Mucosa of descending colon (tissue), 3 donors: ENCODE measurements at regions not wholly inside any gene's neighbourhood (a gene's known extent, or its start where the extent isn't known, plus 50 kb on each side); places are given as distances from the start of the nearest gene placed in this dataset.

Experiments used
- ATAC-seq: fragments of 200-7000 bp; cut with Tn5 transposase; one replicate; pipeline ENCODE4 v1.9.1; 2020; ENCODE audit warnings: mild to moderate bottlenecking, moderate library complexity
- DNase-seq, 3 donors: peaks; one replicate each; pipeline ENCODE4 v3.0.0-alpha.2; 2020
- H3K36me3 ChIP-seq: fragments of 200-600 bp; one replicate; pipeline ENCODE4 v1.8.0; 2021; ENCODE audit warnings: low read depth, mild to moderate bottlenecking
- H3K4me1 ChIP-seq: fragments of 200-600 bp; one replicate; pipeline ENCODE4 v1.8.0; 2021; ENCODE audit warnings: low read depth, mild to moderate bottlenecking
- H3K4me3 ChIP-seq: fragments of 200-600 bp; one replicate; pipeline ENCODE4 v1.8.0; 2021; ENCODE audit warnings: mild to moderate bottlenecking
- H3K9me3 ChIP-seq: fragments of 200-600 bp; one replicate; pipeline ENCODE4 v1.8.0; 2021; ENCODE audit warnings: mild to moderate bottlenecking
- intact Hi-C, 2 donors: fragments of 100-400 bp; cut with DNase I in 1 of 2; cut with micrococcal nuclease in 1 of 2; formaldehyde crosslinking; loops; one replicate each; pipeline versions ENCODE4 v1.11.0 to v1.11.1; 2022; cut with DNase I, micrococcal nuclease
- TF ChIP-seq, protein P1 (sequence below): fragments of 200-600 bp; IDR thresholded peaks from one replicate; pipeline ENCODE4 v1.8.0; 2022; ENCODE audit warnings: antibody characterized with exemption, mild to moderate bottlenecking
- donor health status: DM: no; HTN: no; CAD: no; lungs with moderate emphysema.
- donor health status: DM: no; HTN: no; CAD: no.
- donor health status: DM: no; HTN: yes; CAD: no.

DNA sequence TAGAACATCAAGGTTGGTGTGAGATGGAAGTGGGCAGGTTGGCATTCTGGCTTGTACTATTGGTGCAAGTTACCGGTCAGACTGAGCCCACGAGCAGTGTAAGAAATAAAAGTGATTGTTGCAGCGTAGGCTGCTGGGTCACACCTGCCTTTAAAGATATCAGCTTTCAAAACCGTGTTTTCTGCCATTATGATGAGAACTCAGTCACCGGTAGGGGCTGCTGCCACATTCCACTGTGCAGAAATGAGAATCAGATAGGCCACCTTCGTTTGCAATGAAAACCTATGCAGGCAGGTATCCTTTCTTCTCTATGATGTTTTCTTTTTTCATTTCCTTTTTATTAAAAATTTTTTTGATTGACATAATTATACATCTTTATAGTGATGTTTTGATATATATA is 168.5 kb downstream of the MYLK4 start:
- TF ChIP-seq, protein P1, sequence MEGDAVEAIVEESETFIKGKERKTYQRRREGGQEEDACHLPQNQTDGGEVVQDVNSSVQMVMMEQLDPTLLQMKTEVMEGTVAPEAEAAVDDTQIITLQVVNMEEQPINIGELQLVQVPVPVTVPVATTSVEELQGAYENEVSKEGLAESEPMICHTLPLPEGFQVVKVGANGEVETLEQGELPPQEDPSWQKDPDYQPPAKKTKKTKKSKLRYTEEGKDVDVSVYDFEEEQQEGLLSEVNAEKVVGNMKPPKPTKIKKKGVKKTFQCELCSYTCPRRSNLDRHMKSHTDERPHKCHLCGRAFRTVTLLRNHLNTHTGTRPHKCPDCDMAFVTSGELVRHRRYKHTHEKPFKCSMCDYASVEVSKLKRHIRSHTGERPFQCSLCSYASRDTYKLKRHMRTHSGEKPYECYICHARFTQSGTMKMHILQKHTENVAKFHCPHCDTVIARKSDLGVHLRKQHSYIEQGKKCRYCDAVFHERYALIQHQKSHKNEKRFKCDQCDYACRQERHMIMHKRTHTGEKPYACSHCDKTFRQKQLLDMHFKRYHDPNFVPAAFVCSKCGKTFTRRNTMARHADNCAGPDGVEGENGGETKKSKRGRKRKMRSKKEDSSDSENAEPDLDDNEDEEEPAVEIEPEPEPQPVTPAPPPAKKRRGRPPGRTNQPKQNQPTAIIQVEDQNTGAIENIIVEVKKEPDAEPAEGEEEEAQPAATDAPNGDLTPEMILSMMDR, result no peak
- ATAC-seq (no peak), DNase-seq (no peak)
- intact Hi-C loops, result no loop called here
- H3K9me3 ChIP-seq, result no peaks in the 10 kb centered on the region
- no peak overlapping the region for H3K4me3 ChIP-seq
- H3K36me3 ChIP-seq, result no peaks in the 10 kb centered on the region
- H3K4me1 ChIP-seq, result no peaks in the 10 kb centered on the region

DNA sequence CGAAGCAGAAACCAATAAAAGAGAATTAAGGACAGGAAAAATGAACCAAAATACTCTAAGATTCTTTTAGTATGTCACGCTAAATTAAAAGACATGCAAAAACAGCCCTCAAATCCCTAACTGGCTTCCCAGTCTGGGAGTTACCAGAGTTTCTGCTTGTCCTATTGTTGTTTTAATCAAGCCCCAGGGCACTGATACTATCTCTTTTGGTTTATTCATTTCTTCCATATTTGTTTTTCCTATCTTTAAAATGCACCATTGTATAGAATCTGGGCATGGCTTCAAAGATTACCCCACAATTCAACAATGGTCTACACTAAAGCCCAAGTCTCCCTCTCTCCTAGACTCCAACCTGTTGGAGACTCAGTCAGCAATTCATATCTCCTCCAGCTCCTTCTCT is 169.1 kb downstream of the MYLK4 start:
- Histone ChIP-seq H3K4me1 (no peaks in the 10 kb centered on the region), H3K9me3 (no peaks in the 10 kb centered on the region), H3K36me3 (no peaks in the 10 kb centered on the region), H3K4me3 (no peak overlapping the region)
- intact Hi-C loops, result no loop called here
- TF ChIP-seq, protein P1, result no peak
- ATAC-seq (no peak), DNase-seq (no peak)

DNA sequence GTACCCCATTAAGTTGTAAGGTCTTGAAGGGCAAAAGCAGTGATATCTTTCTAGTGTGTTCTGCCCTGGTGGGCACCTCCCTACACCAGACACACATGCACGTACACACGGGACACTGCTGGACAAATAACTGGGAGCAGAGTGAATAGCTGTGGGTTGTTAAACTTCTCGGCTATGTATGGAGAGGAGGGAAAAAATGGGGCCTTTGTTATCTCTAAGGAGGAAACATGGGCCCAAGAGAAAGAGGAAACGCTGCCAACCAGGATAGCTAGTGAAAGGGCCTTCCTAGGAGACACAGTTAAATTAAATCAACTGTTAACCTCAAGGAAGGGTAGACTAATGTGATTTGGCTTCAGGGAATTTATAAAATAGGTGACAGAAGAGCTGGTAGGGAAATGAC is 169.7 kb downstream of the MYLK4 start:
- H3K36me3 ChIP-seq, result no peaks in the 10 kb centered on the region
- DNase-seq, result no peak
- H3K4me1 ChIP-seq, result no peaks in the 10 kb centered on the region
- no peaks in the 10 kb centered on the region for H3K9me3 ChIP-seq
- intact Hi-C loops, result no loop called here
- no peak overlapping the region for H3K4me3 ChIP-seq
- no peak for ATAC-seq
- TF ChIP-seq, protein P1, result no peak

DNA sequence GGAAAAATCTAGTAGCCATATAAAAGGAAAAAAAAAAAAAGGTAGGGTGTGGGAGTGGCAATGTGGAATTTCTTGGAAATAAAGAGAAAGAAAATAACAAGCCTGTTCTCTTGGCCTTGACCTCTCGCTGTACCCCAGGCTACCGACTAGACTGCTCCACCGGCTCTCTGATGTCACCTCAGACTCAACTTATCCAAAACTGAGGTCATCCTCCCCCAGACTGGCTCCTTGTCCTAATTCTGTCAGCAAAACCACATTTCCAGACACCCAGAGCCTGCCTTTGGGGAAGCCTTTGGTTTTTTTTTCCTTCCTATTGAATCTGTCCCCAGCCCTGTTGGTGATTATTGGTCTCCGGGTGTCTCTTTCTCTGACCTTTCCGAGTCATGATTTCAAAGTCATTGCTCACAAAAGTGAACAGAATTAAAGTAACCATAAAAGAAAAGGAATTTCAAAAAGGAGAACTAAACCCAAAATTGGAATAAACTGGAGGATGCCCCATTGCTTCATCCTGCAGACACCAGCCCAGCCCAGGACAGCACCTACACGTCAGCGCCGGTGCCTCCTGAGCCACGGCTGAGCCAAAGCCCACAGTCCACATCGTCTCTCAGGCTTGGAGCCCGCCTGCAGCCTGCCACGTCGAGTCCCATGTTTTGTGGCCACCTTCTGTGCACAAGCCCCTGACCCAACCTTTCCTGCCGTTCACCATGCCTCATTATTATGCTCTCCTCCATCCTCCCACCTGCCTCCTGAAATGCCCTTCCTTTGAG is 170.7 kb downstream of the MYLK4 start:
- Histone ChIP-seq H3K4me1 (no peaks in the 10 kb centered on the region), H3K9me3 (no peaks in the 10 kb centered on the region), H3K4me3 (no peak overlapping the region), H3K36me3 (no peaks in the 10 kb centered on the region)
- intact Hi-C loops, result no loop called here
- TF ChIP-seq, protein P1, result no peak
- DNase-seq, result no peak
- no peak for ATAC-seq

DNA sequence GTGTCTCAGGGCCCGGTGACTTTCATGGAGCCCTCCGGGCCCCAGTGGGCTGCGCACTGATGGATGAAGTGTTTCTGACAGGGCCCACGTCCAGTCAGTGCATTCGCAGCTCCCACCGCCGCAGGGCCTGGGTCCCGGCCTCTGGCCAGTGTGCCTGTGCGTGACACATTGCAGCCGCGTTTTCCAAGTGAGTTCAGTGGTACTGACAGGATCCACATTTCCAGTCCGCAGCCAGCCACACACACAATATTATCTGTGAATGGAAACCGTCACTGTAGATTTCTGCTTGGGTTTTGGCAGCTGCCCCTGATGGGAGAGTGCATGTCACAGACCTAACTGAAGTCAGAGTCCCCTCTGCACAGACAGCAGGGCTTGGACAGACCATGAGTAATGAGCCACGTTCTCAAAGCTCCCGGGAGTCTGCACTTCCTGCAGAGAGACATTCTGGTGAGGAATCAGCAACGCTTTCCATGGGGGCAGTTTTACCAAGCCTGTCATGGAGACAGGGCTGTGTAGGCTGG is 171.4 kb downstream of the MYLK4 start:
- Histone ChIP-seq H3K36me3 (no peaks in the 10 kb centered on the region), H3K4me3 (no peak overlapping the region), H3K4me1 (no peaks in the 10 kb centered on the region), H3K9me3 (no peaks in the 10 kb centered on the region)
- no peak for DNase-seq
- intact Hi-C loops, result no loop called here
- no peak for ATAC-seq
- TF ChIP-seq, protein P1, result no peak
